ENCODE measurements at regions not wholly inside any gene's neighbourhood (a gene's known extent, or its start where the extent isn't known, plus 50 kb on each side); places are given as distances from the start of the nearest gene placed in this dataset.
"Not testable (repeated sequence)": the region's sequence is repeated elsewhere in the genome, so short reads cannot be mapped to it uniquely, and the experiment has no call there.

DNA sequence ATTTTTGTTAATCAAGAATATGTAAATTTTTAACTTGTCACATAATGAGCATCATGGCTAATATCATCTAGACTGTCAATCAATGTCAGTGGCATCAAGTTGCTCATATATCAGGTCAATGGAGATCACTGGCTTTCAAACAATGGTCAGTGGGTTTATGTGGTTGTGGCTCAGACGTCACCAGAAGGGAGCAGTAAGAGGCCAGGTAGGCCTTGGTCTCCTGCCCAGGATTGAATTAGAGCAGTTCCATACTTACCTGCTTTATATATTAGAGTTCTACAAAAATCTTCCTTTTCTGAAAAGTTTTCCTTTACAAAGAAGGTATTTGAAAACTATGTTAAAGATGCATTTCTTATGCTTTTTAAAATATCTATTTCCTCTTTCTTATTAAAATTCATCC lies 206.3 kb upstream of the B3GALT2 start:
- DNase-seq = no peak

DNA sequence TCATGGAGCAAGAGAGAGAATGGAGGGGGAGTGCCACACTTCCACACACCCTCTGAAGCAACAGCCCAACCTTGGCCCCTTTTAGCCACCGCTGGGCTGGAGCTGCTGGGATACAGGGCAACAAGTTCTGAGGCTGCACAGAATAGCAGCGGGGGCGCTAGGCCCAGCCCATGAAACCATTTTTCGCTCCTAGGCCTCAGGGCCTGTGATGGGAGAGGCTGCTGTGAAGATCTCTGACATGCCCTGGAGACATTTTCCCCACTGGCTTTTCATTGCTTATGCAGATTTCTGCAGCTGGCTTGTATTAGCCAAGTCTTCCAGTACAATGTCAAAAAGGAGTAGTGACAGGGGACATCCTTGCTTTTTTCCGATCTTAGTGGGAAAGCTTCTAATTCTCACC lies 202.3 kb upstream of the B3GALT2 start:
- DNase-seq = no peak

DNA sequence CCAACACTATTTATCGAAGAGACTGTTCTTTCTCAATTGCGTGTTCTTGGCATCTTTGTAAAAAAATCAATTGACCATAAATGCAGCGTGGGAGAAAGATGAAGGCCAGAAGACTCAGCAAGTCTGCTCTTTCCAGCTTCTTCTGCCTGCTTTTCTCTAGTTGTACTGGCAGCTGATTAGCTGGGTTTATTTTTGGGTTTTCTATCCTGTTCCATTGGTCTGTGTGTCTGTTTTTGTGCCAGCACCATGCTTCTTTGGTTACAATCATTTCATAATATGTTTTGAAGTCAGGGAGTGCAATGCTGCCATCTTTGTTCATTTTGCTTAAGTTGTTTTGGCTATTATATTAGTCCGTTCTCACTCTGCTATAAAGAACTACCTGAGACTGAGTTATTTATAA lies 201.8 kb upstream of the B3GALT2 start:
- no peak for DNase-seq

DNA sequence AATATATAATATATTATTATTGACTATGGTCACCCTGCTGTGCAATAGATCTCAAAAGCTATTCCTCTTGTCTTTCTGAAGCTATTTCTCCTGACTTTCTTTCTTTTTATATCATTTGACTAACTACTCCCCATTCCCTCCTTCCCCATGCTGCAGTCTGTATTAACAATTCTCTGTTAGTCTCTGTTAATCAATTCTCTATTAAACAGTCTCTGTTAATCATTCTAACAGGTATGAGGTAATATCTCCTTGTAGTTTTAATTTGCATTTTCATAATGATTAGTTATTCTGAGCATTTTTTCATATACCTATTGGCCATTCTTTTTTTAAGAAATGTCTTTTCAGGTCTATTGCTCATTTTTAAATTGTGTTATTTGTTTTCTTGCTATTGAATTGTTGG lies 201.0 kb upstream of the B3GALT2 start:
- DNase-seq = no peak

DNA sequence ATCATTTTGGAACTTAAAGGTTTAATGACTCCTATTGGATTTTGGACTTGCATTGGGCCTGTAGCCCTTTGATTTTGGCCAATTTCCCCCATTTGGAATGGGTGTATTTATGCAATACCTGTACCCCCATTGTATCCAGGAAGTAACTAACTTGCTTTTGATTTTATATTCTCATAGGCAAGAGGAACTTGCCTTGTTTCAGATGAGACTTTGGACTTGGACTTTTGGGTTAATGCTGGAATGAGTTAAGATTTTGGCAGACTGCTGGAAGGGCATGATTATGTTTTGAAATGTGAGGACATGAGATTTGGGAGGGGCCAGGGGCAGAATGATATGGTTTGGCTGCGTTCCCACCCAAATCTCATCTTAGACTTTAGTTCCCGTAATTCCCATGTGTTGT lies 192.0 kb upstream of the B3GALT2 start:
- DNase-seq = not testable (repeated sequence)

DNA sequence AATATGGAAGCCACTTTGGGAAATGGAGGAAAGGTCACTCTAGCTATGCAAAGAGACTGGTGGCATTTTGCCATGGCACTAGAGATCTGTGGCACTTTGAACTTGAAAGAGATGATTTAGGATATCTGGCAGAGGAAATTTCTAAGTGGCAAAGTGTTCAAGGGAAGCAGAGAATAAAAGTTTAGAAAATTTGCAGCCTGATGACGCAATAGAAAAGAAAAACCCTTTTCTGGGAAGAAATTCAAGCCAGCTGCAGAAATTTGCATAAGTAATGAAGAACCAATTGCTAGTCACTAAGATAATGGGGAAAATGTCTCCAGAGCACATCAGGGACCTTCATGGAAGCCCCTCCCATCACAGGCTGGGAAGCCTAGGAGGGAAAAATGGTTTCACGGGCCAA lies 191.1 kb upstream of the B3GALT2 start:
- DNase-seq = no peak

DNA sequence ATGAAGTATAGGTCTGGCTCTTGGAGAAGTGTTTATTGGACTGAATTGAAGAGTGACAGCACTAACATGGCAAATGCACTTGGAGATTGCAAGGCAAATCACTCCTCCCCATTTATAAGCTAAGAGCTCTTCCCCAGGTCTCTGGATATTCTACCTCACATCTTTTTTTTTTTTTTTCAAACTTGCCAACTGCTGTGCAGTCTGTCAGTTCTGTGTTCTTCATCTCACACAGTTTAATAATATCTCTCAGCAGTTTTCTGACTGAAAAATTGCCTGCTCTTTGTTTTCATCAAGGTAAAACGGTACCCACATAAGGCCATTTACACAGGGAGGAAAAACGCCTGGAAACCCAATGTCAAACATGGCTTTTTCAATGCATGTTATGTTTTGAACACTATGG lies 186.1 kb upstream of the B3GALT2 start:
- DNase-seq = no peak

DNA sequence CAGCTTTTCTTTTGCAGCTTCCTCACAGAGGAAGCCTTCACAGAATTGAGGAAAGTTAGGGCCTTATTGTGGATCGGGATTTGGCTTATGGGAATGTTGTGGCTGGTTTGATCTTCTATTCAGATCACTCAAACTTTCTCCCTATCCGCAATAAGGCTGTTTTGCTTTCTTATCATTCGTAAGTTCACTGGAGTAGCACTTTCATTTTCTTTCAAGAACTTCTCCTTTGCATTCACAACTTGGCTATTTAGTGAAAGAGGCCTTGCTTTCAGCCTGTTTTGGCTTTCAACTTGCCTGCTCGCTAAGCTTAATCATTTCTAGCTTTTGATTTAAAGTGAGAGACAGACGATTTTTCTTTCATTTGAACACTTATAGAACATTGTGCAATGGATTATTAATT lies 181.9 kb upstream of the B3GALT2 start:
- no peak for DNase-seq

DNA sequence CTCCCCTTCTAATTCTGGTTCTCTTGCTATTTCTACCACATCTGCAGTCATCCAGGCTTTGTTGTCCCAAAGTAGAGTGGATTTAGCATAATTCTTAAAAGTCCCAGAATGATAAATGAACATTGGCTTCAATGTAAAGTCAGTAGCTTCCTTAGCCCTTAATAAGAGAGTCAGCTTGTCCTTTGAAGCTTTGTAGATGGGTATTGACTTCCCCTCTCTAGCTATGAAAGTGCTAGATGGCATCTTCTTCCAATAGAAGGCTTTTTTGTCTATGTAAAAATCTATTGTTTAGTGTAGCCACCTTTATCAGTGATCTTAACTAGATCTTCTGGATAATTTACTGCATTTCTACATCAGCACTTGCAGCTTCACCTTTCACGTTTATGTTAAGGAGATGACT lies 181.4 kb upstream of the B3GALT2 start:
- DNase-seq = no peak

DNA sequence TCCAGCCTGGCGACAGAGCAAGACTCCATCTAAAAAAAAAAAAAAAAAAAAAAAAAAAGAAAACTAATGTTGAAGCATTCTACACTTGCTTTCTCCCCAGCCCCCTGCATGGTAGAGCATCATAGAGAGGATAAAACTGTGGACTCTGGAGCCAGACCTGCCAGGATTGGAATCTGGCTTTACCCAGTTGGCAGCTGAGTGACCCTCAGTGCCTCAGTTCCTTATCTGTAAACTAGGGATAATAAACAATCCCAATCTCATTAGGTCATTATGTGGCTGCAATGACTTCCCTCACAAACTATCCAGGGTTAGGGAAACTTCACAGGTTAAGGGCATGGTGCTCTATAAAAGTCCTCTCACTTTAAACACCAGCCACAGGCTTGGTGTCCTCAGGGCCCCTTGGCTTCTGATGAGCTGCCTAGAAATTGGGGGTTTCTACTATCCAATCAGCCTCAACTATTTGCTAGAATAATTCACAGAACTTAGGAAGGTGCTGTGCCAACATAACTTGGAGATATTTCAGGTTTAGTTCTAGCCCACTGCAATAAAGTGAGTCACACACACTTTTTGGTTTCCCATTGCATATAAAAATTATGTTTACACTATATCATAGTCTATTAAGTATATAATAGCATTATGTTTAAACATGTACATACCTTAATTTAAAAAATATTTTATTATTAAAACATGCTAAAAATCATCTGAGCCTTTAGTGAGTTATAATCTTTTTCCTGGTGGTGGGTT lies 180.5 kb upstream of the B3GALT2 start:
- DNase-seq = no peak

DNA sequence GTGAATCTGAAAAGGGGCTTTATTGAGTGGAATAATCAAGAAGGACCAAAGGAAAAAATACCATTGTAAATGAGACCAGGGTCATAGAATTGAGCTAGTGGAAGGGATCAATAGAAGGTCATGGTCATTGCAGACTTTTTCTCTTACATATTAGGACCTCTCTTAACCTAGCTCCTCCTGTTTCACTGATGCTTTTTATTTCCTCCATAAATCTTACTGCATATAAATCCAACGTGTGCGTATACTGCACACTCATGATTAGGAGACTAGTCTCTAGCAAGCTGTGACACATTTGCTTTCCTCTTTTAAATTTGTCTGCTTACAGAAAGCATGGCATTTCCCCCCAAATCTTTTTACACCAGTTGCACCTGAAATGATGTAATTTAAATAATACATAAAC lies 179.6 kb upstream of the B3GALT2 start:
- DNase-seq = no peak

DNA sequence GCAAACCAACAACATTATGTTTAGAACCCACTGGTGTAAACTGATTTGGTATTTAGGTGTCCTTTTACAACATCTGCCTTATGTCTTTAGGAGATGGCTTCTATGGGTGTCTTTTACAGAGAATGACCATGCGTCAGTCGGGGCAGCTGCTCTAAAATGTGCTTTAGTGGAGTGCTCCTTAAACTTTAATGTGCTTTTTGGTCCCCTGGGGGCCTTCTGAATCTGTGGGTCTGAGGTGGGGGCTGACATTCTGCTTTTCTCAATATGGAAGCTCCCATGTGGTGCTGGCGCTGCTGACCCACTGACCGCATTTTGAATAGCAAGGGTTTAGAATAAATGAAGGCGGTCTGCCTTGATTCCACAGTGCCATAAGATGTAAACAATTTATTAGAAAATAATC lies 173.2 kb upstream of the B3GALT2 start:
- no peak for DNase-seq

DNA sequence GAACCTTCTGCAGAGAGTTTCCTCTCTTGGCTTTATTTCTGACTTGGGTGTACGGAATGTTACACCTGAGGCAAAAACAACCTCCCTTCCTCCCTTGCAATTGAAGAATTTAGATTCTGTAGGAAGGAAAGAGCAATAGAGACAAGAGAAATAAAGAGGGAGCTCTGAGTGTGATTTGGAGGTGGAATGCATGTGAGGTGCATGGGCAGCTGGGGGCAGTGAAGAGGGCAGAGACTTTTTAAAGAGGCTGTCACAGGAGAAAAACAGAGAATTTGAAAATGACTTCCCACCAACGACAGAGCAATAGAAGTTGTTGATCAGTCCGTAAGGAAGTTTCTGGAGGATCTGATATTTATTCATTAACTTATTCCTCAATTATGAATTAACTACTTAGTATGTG lies 172.0 kb upstream of the B3GALT2 start:
- DNase-seq = no peak

DNA sequence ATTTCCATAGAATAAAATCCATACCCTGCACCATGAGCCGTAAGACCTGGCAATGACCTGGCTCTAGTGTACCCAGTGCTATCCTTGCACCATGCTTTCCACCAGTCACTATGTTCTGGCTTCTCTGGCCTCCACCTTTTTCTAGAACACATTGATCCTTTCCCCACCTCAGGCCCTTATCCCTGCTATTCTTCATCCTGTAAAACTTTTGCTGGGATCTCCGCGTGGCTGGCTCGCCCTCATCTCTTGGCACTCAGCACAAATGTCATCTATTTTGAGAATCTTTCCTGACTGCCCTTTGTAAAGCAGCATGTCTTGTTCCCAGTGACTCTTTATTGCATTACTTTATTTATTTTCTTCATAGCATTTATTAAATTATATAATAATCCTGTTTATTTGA lies 169.8 kb upstream of the B3GALT2 start:
- DNase-seq = no peak

DNA sequence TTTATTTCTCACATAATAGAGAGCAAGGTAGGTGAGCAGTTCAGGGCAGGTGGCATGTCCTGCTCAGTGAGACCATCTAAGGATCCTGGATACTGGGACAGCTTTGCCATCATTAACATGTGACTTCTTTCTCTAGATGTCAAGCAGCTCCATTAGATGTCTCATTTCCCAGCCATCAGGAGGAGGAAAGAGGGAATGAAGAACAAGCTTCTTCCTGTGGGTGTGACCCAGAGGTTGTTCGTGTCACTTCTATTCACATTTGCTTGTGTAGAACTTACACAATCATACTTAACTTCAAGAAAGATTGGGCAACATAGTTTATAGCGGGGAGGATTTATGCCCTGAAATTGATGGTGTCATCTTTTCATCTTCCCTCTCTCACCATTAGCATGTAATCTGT lies 169.2 kb upstream of the B3GALT2 start:
- no peak for DNase-seq

DNA sequence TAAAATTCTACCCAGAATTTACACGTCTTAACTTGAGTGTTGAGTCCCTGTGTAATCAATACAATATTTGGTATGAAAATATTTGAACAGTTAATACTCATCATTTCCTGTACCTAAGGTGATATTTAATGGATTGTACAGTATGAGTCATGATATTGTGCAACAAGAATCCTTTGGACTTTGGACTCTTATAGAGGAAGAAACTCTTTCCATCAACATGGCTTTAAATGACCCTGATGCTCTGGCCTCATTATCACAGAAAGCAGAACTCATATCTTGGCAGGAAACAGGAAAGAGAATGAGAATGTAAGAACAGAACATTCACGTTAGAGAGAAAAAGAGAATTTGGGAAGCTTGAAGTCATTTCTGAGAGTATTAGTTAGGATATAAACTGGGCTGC lies 168.8 kb upstream of the B3GALT2 start:
- DNase-seq = no peak

DNA sequence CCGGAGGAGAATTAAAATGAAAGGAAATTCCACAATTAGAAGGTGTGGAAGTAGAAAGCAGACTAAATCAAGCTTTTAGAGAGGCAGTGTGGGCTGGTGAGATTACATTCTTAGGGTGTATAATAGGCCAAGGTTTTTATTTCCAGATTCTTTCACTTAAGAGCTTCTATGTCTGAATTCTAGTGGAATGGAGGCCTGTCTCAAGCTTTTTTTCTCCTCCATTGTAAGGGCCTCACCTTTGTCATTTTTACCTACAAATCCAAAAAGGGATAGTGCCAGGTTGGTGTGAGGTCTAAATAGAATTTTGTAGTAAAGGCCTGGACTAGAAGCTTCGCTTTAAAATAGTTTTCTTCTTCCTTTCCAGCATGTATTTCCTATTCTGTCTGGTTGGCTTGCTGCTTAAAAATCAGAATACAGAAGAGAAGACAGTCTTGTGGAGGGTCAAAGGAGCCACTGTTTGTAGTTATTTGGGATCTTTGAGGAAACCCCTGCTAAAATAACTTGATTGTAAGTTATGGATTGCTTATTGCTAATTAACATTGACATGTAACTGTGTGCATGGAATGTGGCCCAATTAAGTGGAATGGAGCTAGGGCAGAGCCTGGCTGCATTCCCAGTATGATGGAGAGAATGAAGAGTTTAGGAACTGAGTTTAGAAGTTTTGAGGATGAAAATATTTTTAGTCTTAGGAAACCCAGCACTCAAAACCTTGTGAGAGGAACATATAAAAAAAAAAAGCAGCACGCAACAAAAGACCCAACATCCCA lies 162.5 kb upstream of the B3GALT2 start:
- DNase-seq = peak; percentile 21

DNA sequence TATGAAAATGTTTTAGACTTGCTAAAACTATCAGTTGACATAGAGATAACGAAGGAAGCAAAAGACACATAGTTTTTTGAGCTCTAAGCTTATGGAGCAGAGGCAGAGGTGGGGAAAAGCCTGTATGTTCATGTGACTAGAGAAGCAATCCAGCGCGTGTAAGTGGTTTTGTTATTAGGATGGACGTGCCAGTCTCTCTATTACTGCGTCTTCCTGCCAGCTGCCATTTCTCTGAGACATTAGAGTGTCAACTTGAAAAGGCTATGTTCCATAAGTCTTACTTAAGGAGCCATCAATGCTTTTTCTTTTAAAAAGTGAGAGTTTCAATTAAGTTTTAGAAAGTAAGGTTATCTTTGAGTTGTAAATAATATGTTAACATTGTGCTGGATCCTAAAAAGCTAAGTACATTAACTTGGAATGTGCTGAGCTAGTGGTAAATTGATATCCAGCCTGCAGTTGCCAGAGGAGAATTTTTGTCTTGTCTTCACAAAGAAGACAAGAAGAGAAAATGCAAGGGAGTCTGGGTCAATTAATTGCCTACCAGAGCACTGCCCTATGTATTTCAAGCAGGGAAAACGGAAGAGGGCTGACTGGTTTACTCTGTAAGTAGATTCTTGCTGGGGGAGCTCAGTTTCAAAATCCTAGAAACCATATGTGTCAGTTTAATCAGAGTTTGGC lies 161.8 kb upstream of the B3GALT2 start:
- DNase-seq = peak; percentile 51

DNA sequence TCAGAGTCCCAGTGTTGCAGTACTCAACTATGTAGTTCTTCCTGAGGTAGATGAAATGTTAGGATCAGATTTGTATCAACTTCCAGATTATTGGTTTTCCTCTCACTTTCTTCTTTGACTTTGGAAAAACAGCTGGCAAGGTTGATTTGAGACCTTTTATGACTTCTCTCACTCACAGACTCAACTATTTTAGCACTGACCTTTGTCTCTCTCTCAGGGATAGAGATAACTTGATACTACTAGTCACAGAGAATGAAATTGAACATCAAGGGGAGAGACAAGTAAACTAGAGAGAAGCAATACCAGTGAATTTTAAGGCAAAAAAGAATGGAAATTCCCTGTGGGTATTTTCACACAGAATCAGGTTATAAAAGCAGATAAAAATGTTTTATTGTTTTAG lies 159.7 kb upstream of the B3GALT2 start:
- no peak for DNase-seq

DNA sequence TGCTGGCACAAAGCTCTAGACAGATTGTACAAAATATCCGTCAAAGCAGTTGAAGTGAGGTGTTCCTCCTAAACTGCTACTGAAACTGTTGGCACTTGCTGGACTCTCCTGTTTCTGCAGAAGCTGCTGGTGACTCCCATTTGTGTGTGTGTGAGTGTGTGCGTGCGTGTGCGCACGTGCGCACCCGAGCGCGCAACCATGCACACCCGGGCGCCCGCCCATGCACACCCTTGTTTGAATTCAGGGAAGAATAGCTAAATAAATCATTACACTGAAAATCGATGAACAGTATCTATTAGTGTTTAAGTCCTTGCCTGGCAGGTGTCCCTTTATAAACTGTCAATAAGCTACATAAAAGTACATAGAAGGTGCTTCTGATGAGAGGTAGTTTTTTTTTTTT lies 156.4 kb upstream of the B3GALT2 start:
- no peak for DNase-seq

DNA sequence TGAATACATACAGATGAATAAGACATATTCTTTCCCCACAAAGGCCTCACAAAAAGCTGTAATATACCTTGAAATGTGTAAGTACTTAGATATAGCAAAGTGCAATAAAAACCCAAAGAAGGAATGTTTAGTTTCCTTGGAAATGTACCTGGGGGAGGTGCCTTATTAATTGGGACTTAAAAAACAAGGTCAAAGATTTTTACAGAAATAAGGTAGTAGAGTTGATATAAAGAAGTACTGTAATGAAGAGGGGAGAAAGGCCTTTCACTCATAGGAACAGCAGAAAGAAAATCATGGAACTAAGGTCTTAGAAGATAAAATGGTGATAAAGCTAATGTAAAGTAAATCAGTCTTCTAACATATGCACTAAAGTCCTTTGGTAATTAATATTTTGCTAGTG lies 153.9 kb upstream of the B3GALT2 start:
- DNase-seq = no peak

DNA sequence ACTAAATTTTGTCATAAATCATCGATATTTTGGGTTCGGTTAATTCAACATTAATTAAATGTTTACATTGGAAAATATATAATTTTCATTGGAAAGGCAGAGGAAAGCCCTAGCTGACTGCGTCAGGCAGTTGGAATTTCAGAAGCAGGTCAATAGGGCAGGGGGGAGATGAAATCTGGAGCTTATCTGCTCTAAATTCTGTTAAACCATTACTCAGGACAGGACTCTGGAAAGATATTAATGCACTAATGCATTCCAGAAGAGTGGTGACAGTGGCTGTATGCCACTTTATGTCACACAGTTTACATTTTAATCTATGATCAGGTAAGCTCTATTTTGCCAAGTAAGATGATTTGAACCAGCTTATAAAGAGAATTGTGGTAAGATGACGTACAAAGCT lies 153.0 kb upstream of the B3GALT2 start:
- DNase-seq = no peak

DNA sequence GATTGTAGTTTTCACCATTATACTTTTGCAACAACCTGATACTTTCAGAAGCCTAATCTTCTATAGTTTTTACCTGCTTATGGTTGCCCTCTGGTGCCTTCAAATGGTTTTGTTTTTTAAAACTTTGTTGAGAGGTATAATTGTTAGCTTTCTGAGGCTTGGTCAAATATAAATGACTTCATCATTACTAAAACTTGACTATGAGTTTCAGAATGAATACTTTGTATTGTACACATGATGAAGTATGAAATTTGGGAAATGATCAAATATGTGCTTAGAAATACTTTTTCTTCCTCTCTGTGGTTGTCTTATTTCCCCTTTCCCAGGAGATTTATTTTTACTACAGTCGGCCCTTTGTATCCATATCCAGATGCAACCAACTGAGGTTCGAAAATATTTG lies 151.8 kb upstream of the B3GALT2 start:
- no peak for DNase-seq

Data from left kidney (tissue), 1 donor.